ENCODE measurements at regions not wholly inside any gene's neighbourhood (a gene's known extent, or its start where the extent isn't known, plus 50 kb on each side); places are given as distances from the start of the nearest gene placed in this dataset.
A peak's percentile ranks its signal among the peaks of the same experiment; 100 is the strongest.

- TF ChIP-seq, protein P1, sequence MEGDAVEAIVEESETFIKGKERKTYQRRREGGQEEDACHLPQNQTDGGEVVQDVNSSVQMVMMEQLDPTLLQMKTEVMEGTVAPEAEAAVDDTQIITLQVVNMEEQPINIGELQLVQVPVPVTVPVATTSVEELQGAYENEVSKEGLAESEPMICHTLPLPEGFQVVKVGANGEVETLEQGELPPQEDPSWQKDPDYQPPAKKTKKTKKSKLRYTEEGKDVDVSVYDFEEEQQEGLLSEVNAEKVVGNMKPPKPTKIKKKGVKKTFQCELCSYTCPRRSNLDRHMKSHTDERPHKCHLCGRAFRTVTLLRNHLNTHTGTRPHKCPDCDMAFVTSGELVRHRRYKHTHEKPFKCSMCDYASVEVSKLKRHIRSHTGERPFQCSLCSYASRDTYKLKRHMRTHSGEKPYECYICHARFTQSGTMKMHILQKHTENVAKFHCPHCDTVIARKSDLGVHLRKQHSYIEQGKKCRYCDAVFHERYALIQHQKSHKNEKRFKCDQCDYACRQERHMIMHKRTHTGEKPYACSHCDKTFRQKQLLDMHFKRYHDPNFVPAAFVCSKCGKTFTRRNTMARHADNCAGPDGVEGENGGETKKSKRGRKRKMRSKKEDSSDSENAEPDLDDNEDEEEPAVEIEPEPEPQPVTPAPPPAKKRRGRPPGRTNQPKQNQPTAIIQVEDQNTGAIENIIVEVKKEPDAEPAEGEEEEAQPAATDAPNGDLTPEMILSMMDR (conservative IDR thresholded peaks at IDR 0.05; ENCODE audit: low read depth, low read length): no peak
- no peak overlapping the region for H3K4me3 ChIP-seq (ENCODE audit: low read depth, low read length)
- DNase-seq (ENCODE audit: low read depth): peak; percentile 96
Observed at GRCh38 chr1:94734963-94735901, 84.9 kb upstream of the SLC44A3 start.

- TF ChIP-seq, protein P1 (conservative IDR thresholded peaks at IDR 0.05; ENCODE audit: low read depth, low read length): no peak
- DNase-seq (ENCODE audit: low read depth): no peak
- H3K4me3 ChIP-seq (ENCODE audit: low read depth, low read length): no peak overlapping the region
Observed at GRCh38 chr1:94731891-94732290, 88.3 kb upstream of the SLC44A3 start.

DNA sequence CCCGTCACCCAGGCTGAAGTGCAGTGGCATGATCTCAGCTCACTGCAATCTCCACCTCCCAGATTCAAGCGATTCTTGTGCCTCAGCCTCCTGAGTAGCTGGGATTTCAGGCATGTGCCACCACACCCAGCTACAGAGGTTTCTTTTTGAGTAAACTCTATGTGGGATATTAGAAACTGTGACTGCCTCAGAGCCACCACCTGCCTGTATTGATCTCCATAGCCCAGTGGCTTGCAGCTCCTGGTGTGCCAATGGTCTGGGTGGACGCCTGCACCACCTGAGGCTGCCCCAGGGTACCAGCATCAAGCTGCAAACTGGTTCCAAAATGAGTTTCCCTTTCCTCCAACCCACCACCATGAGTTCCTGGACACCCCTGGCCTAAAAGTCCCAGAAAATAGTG, 89.7 kb upstream of the SLC44A3 start:
- no peak overlapping the region for H3K4me3 ChIP-seq (ENCODE audit: low read depth, low read length)
- TF ChIP-seq, protein P1 (conservative IDR thresholded peaks at IDR 0.05; ENCODE audit: low read depth, low read length): no peak
- DNase-seq (ENCODE audit: low read depth): no peak

DNA sequence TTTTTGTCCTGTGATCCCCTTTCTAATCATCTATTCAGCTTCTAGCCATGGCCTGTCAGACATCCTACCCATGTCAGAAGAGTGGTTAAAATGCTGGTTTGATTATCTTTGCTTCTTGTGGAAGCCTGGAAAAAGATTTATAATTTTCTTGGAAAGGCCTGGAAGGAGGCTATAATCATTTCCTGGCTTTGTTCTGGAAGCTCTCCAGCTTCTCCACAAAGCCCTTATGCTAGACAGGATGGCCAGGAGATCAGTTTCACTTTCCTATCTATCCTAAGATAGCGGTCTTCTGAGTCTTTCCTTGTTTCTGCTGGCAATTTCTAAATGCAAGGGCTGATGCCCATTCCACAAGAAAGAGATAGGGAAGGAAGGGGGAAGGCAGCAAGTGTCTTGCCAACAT, 90.9 kb upstream of the SLC44A3 start:
- peak; percentile 69 for DNase-seq (ENCODE audit: low read depth)
- no peak overlapping the region for H3K4me3 ChIP-seq (ENCODE audit: low read depth, low read length)

GRCh38 chr1:94727846-94728715, 92.1 kb upstream of the SLC44A3 start:
- H3K4me3 ChIP-seq (ENCODE audit: low read depth, low read length): no peak overlapping the region
- TF ChIP-seq, protein P1 (conservative IDR thresholded peaks at IDR 0.05; ENCODE audit: low read depth, low read length): no peak
- DNase-seq (ENCODE audit: low read depth): peak; percentile 92

More for the DNA sequence above, 90.9 kb upstream of the SLC44A3 start:
- TF ChIP-seq, protein P1 (conservative IDR thresholded peaks at IDR 0.05; ENCODE audit: low read depth, low read length): no peak

DNA sequence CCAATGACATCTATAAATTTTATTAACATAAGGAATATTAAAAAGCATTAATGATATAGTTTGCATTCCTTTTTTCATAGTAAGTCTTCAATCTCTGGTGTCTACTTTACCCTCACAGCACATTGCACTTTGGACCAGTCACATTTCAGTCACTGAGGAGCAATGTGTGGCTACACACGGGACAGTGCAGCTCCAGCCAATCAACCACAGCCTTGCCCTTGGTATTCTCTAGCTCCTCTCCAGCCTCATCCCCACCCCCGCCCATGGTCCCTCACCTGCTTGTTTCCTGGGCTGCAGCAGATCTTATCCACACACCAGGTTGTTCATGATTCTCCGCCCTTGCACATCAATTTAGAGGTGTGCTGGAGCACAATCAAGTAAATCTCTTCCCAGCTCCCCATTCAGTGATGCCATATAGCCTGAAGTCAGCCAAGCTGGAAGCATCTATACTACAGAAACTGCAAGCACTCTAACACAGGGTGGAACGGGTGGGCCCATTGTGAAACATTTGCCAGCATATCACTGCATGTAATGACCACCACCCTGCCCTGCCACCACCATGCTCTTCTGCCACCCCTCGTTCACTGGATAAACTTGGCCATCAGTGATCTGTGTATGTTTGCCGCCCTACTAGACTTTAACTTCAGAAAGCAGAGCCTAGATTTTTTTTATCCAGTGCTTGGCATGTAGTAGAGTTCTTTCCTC, 93.0 kb upstream of the SLC44A3 start:
- no peak overlapping the region for H3K4me3 ChIP-seq (ENCODE audit: low read depth, low read length)
- TF ChIP-seq, protein P1 (conservative IDR thresholded peaks at IDR 0.05; ENCODE audit: low read depth, low read length): no peak
- DNase-seq (ENCODE audit: low read depth): no peak

Data from choroid plexus epithelial cell (primary cell).